Spleen (tissue), 11 donors: ENCODE measurements at regions not wholly inside any gene's neighbourhood (a gene's known extent, or its start where the extent isn't known, plus 50 kb on each side); places are given as distances from the start of the nearest gene placed in this dataset.

Experiments
- DNase-seq: peaks from one replicate; pipeline ENCODE4 v3.0.0-alpha.2; 2020
- H3K27ac ChIP-seq, 8 donors: fragments of 200-600 bp; sonication (generic) in 7 of 8; 1 replicate in 4 of 8; 2 replicates in 4 of 8; pipeline versions ENCODE4 v1.5.0 to v1.8.0; 2016 to 2021; ENCODE audit warnings: inconsistent platforms in 4 of 8, mild to moderate bottlenecking in 4 of 8, moderate library complexity in 1 of 8
- H3K27me3 ChIP-seq, 7 donors: fragments of 200-600 bp; sonication (generic) in 6 of 7; replicated peaks in 1 of 7; 1 replicate in 4 of 7; 2 replicates in 3 of 7; pipeline versions ENCODE4 v1.5.0 to v1.8.0; 2016 to 2021; ENCODE audit warnings: inconsistent platforms in 3 of 7, mild to moderate bottlenecking in 1 of 7
- H3K36me3 ChIP-seq, 6 donors: fragments of 200-600 bp; sonication (generic) in 5 of 6; 1 replicate in 4 of 6; 2 replicates in 2 of 6; pipeline versions ENCODE4 v1.5.0 to v1.8.0; 2016 to 2021; ENCODE audit warnings: inconsistent platforms in 2 of 6
- H3K4me1 ChIP-seq, 6 donors: fragments of 200-600 bp; sonication (generic) in 5 of 6; 1 replicate in 3 of 6; 2 replicates in 3 of 6; pipeline versions ENCODE4 v1.5.0 to v1.8.0; 2016 to 2021; ENCODE audit warnings: inconsistent platforms in 3 of 6
- H3K4me3 ChIP-seq, 8 donors: fragments of 200-600 bp; sonication (generic) in 7 of 8; 1 replicate in 4 of 8; 2 replicates in 4 of 8; pipeline versions ENCODE4 v1.5.0 to v1.8.0; 2016 to 2021; ENCODE audit warnings: inconsistent platforms in 4 of 8, mild to moderate bottlenecking in 4 of 8, moderate library complexity in 2 of 8
- H3K9me3 ChIP-seq, 8 donors: fragments of 200-600 bp; sonication (generic) in 7 of 8; 1 replicate in 4 of 8; 2 replicates in 4 of 8; pipeline versions ENCODE4 v1.5.0 to v1.8.0; 2016 to 2021; ENCODE audit warnings: inconsistent platforms in 4 of 8
- POLR2A ChIP-seq, 3 donors: fragments of 450-650 bp; IDR thresholded peaks; one replicate each; pipeline ENCODE4 v1.5.1; 2017; ENCODE audit warnings: antibody characterized with exemption in 3 of 3, mild to moderate bottlenecking in 1 of 3
- POLR2AphosphoS5 ChIP-seq, 3 donors: sonication (generic); formaldehyde crosslinking; IDR thresholded peaks; one replicate each; pipeline ENCODE4 v1.5.1; 2017; ENCODE audit warnings: antibody characterized with exemption in 3 of 3
- WGBS, 5 donors: extraction: QIAGEN DNeasy Blood & Tissue Kit in 3 of 5; methylation state at CpG; one replicate each; pipeline versions ENCODE4 v1.1.5 to v1.1.7; 2013 to 2018; 5-methylcytosine and 5-hydroxymethylcytosine counted together
- intact Hi-C: fragments of 100-400 bp; cut with DNase I; formaldehyde crosslinking; loops from one replicate; pipeline ENCODE4 v1.15.0; 2023; ENCODE audit warnings: low total_unique reads
- TF ChIP-seq, protein P1 (sequence below), 11 experiments: fragments of 200-600 bp in 7 of 11; fragments of 450-650 bp in 4 of 11; sonication (generic) in 4 of 11; IDR thresholded peaks in 8 of 11; conservative IDR thresholded peaks in 3 of 11; 1 replicate in 7 of 11; 2 replicates in 4 of 11; pipeline versions ENCODE4 v1.4.0 to v1.8.0; 2016 to 2021; ENCODE audit warnings: antibody characterized with exemption in 11 of 11, inconsistent platforms in 4 of 11, mild to moderate bottlenecking in 1 of 11
- donor health status: healthy with polysubstance abuse.
- donor health status: DM: no; HTN: no; CAD: no; lungs with moderate emphysema.
- donor health status: DM: no; HTN: no; CAD: no.
- donor health status: Bipolar disorder and iron deficiency.
- donor health status: healthy.
- donor health status: DM: no; HTN: no; CAD: no.
- donor health status: DM: yes; HTN: yes; CAD: no.

DNA sequence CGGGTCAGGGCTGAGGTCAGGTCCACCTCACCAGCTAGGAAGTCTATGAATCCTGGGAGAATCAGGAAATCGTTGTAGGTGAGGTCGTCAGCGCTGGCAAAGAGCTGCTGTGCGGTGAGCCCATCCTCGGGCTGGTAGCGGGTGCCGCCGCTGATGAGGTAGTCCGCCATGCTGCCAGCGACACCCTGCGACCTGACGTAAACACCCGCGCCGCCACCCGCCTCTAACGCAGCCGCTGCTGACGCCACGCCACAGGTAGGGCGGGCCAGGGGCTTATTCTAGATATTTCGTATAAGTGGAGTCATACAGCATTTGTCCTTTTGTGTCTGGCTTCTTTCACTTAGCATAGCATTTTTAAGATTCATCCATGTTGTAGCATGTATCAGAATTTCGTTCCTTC is 220.2 kb upstream of the ATP6AP2 start:
- H3K27ac ChIP-seq = no peak overlapping the region
- 91 to 97% (median 96%) methylated on average over 16 to 24 of the region's 24 CpGs for WGBS, 5 donors
- DNase-seq = no peak
- H3K27me3 ChIP-seq = peaks cover 0 to 7% (median 0%) of the 10 kb centered on the region in 7 donors
- H3K9me3 ChIP-seq = peaks cover 0 to 16% (median under 1%) of the 10 kb centered on the region in 8 donors
- TF ChIP-seq POLR2A (IDR thresholded peaks at IDR 0.05) = no peak
- TF ChIP-seq POLR2AphosphoS5 (IDR thresholded peaks at IDR 0.05) = no peak
- TF ChIP-seq, protein P1, sequence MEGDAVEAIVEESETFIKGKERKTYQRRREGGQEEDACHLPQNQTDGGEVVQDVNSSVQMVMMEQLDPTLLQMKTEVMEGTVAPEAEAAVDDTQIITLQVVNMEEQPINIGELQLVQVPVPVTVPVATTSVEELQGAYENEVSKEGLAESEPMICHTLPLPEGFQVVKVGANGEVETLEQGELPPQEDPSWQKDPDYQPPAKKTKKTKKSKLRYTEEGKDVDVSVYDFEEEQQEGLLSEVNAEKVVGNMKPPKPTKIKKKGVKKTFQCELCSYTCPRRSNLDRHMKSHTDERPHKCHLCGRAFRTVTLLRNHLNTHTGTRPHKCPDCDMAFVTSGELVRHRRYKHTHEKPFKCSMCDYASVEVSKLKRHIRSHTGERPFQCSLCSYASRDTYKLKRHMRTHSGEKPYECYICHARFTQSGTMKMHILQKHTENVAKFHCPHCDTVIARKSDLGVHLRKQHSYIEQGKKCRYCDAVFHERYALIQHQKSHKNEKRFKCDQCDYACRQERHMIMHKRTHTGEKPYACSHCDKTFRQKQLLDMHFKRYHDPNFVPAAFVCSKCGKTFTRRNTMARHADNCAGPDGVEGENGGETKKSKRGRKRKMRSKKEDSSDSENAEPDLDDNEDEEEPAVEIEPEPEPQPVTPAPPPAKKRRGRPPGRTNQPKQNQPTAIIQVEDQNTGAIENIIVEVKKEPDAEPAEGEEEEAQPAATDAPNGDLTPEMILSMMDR (IDR thresholded peaks at IDR 0.05 in 8 of 11, conservative IDR thresholded peaks at IDR 0.05 in 3 of 11) = no peak
- no peaks in the 10 kb centered on the region for H3K4me1 ChIP-seq
- intact Hi-C loops = no loop called here
- H3K4me3 ChIP-seq = no peak overlapping the region
- no peaks in the 10 kb centered on the region for H3K36me3 ChIP-seq

DNA sequence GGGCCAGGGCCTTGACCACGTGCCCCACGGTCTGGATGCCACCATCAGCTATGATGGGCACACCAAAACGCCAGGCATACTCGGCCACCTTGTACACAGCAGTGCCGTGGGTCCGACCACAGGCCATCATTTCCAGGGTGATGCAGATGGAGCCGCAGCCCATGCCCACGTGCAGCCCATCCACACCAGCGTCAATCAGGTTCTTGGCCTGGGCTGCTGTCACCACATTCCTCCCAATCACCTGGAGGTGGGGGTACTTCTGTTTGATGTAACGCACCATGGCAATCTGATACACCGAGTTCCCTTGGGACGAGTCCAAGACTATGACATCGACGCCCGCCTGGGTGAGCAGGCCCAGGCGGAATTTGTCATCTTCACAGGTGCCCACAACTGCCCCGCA is 221.2 kb upstream of the ATP6AP2 start:
- no peaks in the 10 kb centered on the region for H3K36me3 ChIP-seq
- H3K4me1 ChIP-seq = no peaks in the 10 kb centered on the region
- DNase-seq = no peak
- intact Hi-C loops = no loop called here
- H3K27ac ChIP-seq = no peak overlapping the region
- TF ChIP-seq, protein P1 (IDR thresholded peaks at IDR 0.05 in 8 of 11, conservative IDR thresholded peaks at IDR 0.05 in 3 of 11) = no peak
- TF ChIP-seq POLR2AphosphoS5 (IDR thresholded peaks at IDR 0.05) = no peak
- TF ChIP-seq POLR2A (IDR thresholded peaks at IDR 0.05) = no peak
- no peak overlapping the region for H3K4me3 ChIP-seq
- H3K27me3 ChIP-seq = peaks cover 0 to 7% (median 0%) of the 10 kb centered on the region in 7 donors
- peaks cover 0 to 6% (median 0%) of the 10 kb centered on the region in 8 donors for H3K9me3 ChIP-seq
- 90 to 98% (median 93%) methylated on average over 8 to 17 of the region's 17 CpGs for WGBS, 5 donors

DNA sequence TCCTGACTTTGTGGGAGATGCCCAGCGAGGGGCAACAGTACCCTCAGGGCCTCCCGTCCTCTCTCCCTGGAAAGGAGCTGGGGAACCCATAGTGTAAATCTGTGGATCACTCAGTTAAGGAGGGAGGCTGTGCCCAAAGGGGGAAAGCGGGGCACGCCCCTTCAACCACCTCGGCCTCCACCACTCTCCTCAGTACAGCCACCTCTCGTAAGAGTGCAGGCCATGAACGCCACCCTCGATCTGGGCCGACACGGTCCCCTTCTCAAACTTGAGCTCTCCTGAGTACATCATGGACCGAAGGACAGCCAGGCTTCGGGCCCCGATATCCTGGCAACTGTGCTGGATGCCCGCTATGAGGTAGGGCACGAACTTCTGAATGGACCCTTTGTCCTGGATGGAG is 221.8 kb upstream of the ATP6AP2 start:
- Histone ChIP-seq H3K4me1 (no peaks in the 10 kb centered on the region), H3K27me3 (peaks cover 0 to 7% (median 0%) of the 10 kb centered on the region in 7 donors), H3K9me3 (peaks cover 0 to under 1% (median 0%) of the 10 kb centered on the region in 8 donors), H3K27ac (no peak overlapping the region), H3K4me3 (no peak overlapping the region), H3K36me3 (no peaks in the 10 kb centered on the region)
- intact Hi-C loops = no loop called here
- TF ChIP-seq POLR2A (IDR thresholded peaks at IDR 0.05) (no peak), POLR2AphosphoS5 (IDR thresholded peaks at IDR 0.05) (no peak)
- TF ChIP-seq, protein P1 (IDR thresholded peaks at IDR 0.05 in 8 of 11, conservative IDR thresholded peaks at IDR 0.05 in 3 of 11) = no peak
- 87 to 97% (median 93%) methylated on average over 3 to 15 of the region's 15 CpGs for WGBS, 5 donors
- no peak for DNase-seq

DNA sequence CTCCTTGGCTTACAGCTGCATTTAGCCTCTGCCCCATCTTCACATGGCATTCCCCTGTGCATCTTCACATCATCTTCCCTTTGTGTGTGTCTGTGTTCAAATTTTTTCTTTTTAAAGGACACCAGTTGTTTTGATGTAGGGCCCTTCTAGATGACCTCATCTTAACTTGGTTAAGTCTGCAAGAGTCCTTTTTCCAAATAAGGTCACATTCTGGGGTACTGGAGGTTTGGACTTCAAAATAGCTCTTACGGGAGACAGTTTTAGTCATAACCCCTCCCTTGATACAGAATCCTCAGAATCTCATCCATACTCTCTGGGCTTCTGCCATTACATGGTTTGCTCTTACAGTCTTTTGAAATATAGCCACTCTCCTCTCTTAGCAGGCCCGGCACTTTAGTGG is 231.5 kb upstream of the ATP6AP2 start:
- TF ChIP-seq POLR2AphosphoS5 (IDR thresholded peaks at IDR 0.05) (no peak), POLR2A (IDR thresholded peaks at IDR 0.05) (no peak)
- TF ChIP-seq, protein P1 (IDR thresholded peaks at IDR 0.05 in 8 of 11, conservative IDR thresholded peaks at IDR 0.05 in 3 of 11) = no peak
- H3K36me3 ChIP-seq = no peaks in the 10 kb centered on the region
- no peak overlapping the region for H3K27ac ChIP-seq
- no peak overlapping the region for H3K4me3 ChIP-seq
- DNase-seq = no peak
- no peaks in the 10 kb centered on the region for H3K4me1 ChIP-seq
- peaks cover 0 to 5% (median 0%) of the 10 kb centered on the region in 7 donors for H3K27me3 ChIP-seq
- H3K9me3 ChIP-seq = peaks cover 0 to 19% (median 0%) of the 10 kb centered on the region in 8 donors
- WGBS, 5 donors = 74 to 93% (median 79%) methylated on average over 2 of the region's 2 CpGs
- intact Hi-C loops = no loop called here
